IPS DF 4.7 (cell line): ENCODE measurements at regions not wholly inside any gene's neighbourhood (a gene's known extent, or its start where the extent isn't known, plus 50 kb on each side); places are given as distances from the start of the nearest gene placed in this dataset.
A peak's percentile ranks its signal among the peaks of the same experiment; 100 is the strongest.

ENCODE experiments used
- DNase-seq: peaks from one replicate; pipeline ENCODE4 v3.0.0-alpha.2; 2013; ENCODE audit warnings: low spot score; ENCODE audit errors: extremely low read depth

- peak; percentile 97 for DNase-seq
Measured at GRCh38 chr1:43008115-43009060, 49.7 kb upstream of the SLC2A1 start.
